IPS-20b (cell line): ENCODE measurements at regions not wholly inside any gene's neighbourhood (a gene's known extent, or its start where the extent isn't known, plus 50 kb on each side); places are given as distances from the start of the nearest gene placed in this dataset.
"Not testable (repeated sequence)": the region's sequence is repeated elsewhere in the genome, so short reads cannot be mapped to it uniquely, and the experiment has no call there.

ENCODE experiments used
- H3K27ac ChIP-seq: one replicate; pipeline ENCODE4 v1.5.1; 2013; ENCODE audit warnings: low read length
- H3K27me3 ChIP-seq: 2 replicates; pipeline ENCODE4 v1.6.1; 2013; ENCODE audit warnings: mild to moderate bottlenecking, low read length, inconsistent platforms; ENCODE audit not compliant: insufficient read depth
- H3K36me3 ChIP-seq: 2 replicates; pipeline ENCODE4 v1.6.1; 2013; ENCODE audit warnings: low read depth, mild to moderate bottlenecking, inconsistent platforms, low read length, moderate library complexity; ENCODE audit not compliant: insufficient read depth
- H3K4me1 ChIP-seq: 2 replicates; pipeline ENCODE4 v1.6.1; 2013; ENCODE audit warnings: mild to moderate bottlenecking, control low read depth, inconsistent platforms, low read length, moderate library complexity; ENCODE audit not compliant: insufficient read depth
- H3K4me3 ChIP-seq: 2 replicates; pipeline ENCODE4 v1.5.1; 2013; ENCODE audit warnings: mild to moderate bottlenecking, low read length, inconsistent platforms
- H3K9ac ChIP-seq: 2 replicates; pipeline ENCODE4 v1.6.1; 2013; ENCODE audit warnings: low read depth, mild to moderate bottlenecking, inconsistent platforms, low read length, moderate library complexity
- H3K9me3 ChIP-seq: 2 replicates; pipeline ENCODE4 v1.6.1; 2013; ENCODE audit warnings: mild to moderate bottlenecking, low read depth, low read length, inconsistent platforms; ENCODE audit not compliant: insufficient read depth

DNA sequence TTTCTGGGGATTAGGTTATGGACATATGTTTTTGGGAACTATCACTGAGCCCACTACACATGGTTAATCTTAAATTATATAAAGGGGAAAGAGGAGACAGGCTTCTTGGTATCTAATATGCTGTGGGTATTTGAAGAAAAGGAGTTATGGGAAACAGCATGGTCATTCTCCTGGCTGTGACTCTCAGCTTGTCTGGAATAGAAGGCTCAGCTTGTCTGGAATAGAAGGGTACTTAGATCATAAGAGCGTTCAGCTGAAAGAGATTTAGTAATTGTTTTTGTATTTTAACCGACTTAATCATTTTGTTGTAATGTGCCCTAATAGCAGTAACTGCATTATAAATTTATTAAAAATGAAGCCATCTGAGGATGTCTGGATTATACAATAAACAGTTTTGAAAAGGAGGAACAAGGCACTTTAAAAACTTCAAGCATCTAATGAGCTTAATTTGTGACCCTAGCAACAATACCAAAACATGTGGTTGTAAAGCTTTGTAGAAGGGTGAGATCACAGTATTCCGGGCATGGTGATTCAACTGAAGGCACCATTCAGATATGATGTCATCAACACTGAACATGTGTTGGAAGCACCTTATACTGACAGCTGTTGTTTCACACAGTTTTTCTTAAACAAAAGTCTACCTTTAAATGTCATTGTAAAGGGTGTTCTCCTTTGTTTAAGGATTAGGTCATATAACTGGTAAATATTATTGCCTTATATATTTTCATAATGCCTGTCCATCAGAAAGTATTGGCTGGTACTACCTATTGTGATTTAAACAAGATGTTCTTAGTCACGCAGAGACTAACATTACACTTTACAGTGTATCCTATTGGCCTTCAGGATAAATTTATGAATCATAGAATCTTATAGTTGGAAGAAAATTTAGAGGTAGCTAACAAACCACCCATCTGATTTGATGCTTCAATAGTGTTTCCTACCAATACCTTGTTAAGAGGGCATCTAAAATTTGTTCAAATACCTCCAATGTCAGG lies 2174.1 kb upstream of the WWC1 start:
- H3K4me1 ChIP-seq, result no peaks in the 10 kb centered on the region
- no peak overlapping the region for H3K4me3 ChIP-seq
- no peaks in the 10 kb centered on the region for H3K27me3 ChIP-seq
- no peak overlapping the region for H3K9ac ChIP-seq
- no peak overlapping the region for H3K27ac ChIP-seq
- no peaks in the 10 kb centered on the region for H3K36me3 ChIP-seq
- H3K9me3 ChIP-seq, result no peaks in the 10 kb centered on the region

DNA sequence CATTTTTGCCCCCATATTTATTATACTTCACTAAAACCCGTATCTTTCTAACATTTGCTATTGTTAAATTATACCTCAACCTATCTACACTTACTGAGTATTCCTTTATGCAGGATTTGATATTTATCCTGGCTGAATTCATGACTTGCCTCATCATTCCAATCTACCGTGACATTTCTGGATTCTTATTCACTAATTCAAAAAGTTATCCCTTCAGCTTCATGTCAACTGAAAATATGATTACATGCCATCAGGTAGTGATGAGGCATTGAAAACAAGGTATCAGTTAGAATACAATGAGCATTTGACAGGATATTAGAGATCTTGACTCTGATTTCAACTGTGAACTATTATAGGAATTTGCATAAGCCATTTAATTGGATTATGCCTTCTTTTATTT lies 2171.9 kb upstream of the WWC1 start:
- no peaks in the 10 kb centered on the region for H3K9me3 ChIP-seq
- no peak overlapping the region for H3K4me3 ChIP-seq
- no peaks in the 10 kb centered on the region for H3K36me3 ChIP-seq
- H3K4me1 ChIP-seq, result no peaks in the 10 kb centered on the region
- no peak overlapping the region for H3K27ac ChIP-seq
- H3K27me3 ChIP-seq, result no peaks in the 10 kb centered on the region
- no peak overlapping the region for H3K9ac ChIP-seq

DNA sequence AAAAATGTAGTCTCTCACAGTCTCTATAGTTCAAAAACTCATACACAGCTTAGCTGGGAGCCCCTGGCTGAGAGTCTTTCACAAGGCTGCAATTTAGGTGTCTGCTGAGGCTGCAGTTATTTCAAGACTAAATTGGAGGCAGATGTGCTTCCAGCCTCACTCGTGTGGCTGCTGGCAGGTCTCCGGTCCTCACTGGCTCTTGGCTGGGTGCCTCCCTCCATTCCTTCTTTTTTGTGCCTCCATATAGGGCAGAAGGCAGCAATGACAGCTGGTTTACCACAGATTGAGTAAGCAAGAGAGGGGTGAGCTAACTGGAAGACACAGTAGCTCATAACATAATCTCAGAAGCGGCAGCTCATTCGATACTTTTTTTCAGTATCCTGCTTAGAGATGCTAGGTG lies 2167.7 kb upstream of the WWC1 start:
- no peaks in the 10 kb centered on the region for H3K9me3 ChIP-seq
- no peak overlapping the region for H3K27ac ChIP-seq
- H3K4me3 ChIP-seq, result no peak overlapping the region
- no peaks in the 10 kb centered on the region for H3K27me3 ChIP-seq
- no peak overlapping the region for H3K9ac ChIP-seq
- H3K36me3 ChIP-seq, result no peaks in the 10 kb centered on the region
- no peaks in the 10 kb centered on the region for H3K4me1 ChIP-seq

DNA sequence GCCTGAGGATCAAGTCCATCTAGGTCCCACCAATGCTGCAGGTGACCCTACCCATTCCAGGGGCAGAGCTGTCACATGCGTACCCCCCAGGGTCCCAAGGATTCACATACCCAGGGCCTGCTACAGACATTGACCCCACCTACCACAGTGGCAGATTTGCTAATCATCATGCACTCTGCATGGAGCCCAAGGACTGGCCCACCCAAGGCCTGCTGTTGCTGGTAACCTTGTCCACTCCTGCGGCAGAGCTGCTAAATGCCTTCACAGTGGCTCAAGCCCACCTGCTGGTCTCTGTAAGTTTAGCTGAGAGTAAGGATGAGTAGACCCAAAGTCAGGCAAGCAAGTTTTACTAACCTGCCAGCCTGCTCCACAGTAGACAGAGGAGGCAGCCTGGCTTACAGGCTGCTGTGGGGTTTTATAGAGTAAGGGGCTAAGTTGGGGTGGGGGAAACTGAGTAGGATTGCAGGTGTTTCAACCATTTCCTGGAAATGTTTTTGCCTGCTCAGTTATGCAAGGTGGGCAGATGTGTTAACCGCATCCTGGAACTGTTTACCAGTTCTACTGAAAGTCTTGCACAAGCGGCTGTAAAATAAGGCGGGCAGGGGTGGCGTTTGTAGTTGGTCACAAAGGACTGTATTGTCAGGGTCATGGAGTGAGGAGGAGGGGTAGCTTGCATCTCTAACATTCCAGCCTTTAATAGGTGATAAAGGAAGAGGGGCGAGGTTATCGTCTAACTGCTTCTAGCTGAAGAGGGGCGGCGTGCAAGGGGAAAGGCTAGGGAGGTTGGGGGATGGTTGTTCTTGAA lies 2163.5 kb upstream of the WWC1 start:
- Histone ChIP-seq H3K4me3 (no peak overlapping the region), H3K27ac (no peak overlapping the region), H3K9ac (no peak overlapping the region), H3K9me3 (no peaks in the 10 kb centered on the region), H3K27me3 (no peaks in the 10 kb centered on the region), H3K4me1 (no peaks in the 10 kb centered on the region), H3K36me3 (no peaks in the 10 kb centered on the region)

DNA sequence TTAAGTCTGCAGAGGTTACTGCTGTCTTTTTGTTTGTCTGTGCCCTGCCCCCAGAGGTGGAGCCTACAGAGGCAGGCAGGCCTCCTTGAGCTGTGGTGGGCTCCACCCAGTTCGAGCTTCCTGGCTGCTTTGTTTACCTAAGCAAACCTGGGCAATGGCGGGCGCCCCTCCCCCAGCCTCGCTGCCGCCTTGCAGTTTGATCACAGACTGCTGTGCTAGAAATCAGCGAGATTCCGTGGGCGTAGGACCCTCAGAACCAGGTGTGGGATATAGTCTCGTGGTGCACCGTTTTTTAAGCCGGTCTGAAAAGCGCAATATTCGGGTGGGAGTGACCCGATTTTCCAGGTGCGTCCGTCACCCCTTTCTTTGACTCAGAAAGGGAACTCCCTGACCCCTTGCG lies 2146.3 kb upstream of the WWC1 start:
- not testable (repeated sequence) for H3K4me1 ChIP-seq, H3K36me3 ChIP-seq, H3K27me3 ChIP-seq, H3K27ac ChIP-seq, H3K4me3 ChIP-seq, H3K9me3 ChIP-seq, H3K9ac ChIP-seq

DNA sequence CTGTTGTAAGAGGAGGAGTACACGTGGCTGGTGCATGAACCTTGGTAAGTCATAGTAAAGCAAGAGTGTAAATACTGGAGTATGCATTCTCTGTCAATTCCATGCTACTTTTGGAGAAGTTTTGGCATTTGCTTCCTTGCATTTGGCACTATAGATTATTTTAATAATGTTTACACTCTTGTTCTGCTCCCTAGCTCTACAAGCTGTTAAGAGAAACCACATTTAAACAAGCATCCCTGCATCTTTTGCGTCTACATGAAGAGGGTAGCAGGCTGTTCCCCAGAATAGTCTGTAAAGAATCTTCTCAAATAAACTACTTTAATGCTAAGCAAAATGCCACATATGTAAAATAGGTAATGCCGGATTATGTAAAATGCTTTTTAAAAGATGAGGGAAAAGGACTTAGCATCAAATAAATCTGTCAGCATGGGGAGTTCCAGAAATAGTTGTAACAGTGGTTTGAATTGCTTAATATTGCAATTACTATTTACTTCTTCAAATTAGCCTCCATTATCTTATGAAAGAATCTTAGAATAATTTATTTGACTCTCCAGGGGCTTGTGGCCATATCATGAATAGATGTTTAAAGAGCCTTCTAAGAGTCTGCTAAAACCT lies 2127.3 kb upstream of the WWC1 start:
- Histone ChIP-seq H3K9me3 (no peaks in the 10 kb centered on the region), H3K36me3 (no peaks in the 10 kb centered on the region), H3K27me3 (no peaks in the 10 kb centered on the region), H3K4me3 (no peak overlapping the region), H3K4me1 (peaks cover 20% of the 10 kb centered on the region; the same call in 1 of the 2 replicates), H3K9ac (no peak overlapping the region), H3K27ac (no peak overlapping the region)

DNA sequence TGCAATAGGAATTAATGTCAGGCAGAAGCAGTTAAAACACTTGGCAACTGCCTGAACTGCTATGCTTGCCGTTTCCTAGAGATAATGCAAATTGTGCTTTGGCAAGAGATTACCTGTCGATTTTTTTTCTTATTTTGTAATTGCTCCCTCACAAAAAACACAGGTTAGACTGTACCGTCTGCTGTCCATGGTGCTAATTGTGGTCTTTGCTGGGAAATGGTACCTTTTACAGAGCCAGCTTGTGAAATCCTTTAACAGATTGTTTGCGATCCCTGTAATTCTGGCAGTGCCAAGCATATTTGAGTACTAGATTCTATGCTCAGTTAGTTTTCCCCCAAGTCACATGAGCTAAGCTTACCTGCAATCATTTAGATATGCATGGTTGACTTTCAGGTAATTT lies 2125.8 kb upstream of the WWC1 start:
- H3K27ac ChIP-seq, result no peak overlapping the region
- no peak overlapping the region for H3K9ac ChIP-seq
- H3K4me3 ChIP-seq, result no peak overlapping the region
- H3K36me3 ChIP-seq, result no peaks in the 10 kb centered on the region
- peaks cover 20% of the 10 kb centered on the region; the same call in 1 of the 2 replicates for H3K4me1 ChIP-seq
- no peaks in the 10 kb centered on the region for H3K9me3 ChIP-seq
- H3K27me3 ChIP-seq, result no peaks in the 10 kb centered on the region

DNA sequence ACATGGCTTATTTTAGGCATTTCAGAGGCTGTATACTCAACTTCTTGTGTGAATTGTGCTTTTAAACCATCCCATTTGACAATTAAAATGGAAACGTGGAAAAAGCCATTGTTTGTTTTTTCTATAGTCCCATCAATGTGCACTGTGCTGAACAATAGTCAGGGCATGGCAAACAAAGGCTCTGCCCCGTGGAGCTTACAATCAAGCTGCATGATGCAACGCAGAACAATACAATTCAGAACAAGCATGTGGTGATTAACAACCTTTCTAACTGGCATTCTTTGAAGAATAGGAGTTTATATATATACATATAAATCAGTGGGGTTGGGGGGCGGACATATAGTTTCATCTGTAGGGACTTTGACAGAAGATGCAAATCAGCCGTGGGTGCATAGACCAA lies 2125.4 kb upstream of the WWC1 start:
- Histone ChIP-seq H3K36me3 (no peaks in the 10 kb centered on the region), H3K4me1 (peaks cover 20% of the 10 kb centered on the region; the same call in 1 of the 2 replicates), H3K4me3 (no peak overlapping the region), H3K9ac (no peak overlapping the region), H3K27me3 (no peaks in the 10 kb centered on the region), H3K27ac (no peak overlapping the region), H3K9me3 (no peaks in the 10 kb centered on the region)

DNA sequence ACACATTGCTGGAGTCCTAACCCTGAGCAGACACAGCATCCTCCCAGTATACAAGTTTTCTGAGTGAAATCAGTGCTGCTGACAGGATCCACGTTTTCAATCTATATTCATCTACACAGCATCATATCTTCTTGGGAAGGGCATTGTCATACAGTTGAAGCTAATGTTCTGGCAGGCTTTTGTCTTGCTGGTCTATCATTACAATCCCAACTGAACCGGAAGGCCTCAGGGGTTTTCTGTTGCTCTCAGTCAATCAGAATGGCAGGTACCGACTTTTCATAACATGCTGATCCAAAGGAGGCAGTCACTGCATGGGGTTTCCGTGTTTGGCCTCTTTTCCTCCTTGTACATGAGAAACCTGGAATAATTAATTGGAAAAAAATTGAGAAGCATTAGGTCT lies 2118.8 kb upstream of the WWC1 start:
- H3K9me3 ChIP-seq, result no peaks in the 10 kb centered on the region
- H3K27ac ChIP-seq, result no peak overlapping the region
- no peaks in the 10 kb centered on the region for H3K36me3 ChIP-seq
- no peak overlapping the region for H3K9ac ChIP-seq
- H3K4me1 ChIP-seq, result no peaks in the 10 kb centered on the region
- H3K4me3 ChIP-seq, result no peak overlapping the region
- no peaks in the 10 kb centered on the region for H3K27me3 ChIP-seq

DNA sequence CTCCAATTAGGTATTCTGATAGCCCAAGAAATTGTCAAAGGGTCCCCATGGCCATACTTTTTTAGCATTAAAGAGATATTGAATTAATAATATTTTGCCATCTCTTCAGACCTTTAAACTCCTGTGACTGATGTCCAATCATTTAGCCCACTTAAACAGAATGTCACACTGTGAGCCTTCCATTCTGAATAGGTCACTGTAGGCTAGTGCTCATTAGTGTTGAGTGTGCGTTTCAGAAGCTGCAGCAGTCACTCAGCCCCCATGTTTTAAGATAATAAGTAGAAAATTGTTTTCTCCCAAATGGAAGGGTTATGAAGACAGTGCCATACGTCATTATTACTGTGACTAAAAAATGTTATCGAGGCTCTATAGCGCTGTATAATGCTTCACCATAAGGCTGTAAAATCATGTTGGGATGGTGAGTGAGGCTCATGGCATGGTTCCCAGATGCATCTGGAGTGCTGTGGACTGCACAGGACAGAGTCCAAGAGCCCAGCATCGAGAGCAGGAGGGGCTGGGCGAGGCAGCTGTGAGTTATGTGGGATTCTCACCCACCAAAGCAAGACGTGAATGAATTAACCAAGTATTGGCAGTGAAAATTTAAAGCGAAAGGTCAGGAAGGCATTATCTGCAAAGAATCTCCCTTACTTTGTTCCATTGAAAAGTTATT lies 2112.9 kb upstream of the WWC1 start:
- Histone ChIP-seq H3K27me3 (no peaks in the 10 kb centered on the region), H3K9ac (no peak overlapping the region), H3K4me1 (no peaks in the 10 kb centered on the region), H3K36me3 (no peaks in the 10 kb centered on the region), H3K27ac (no peak overlapping the region), H3K4me3 (no peak overlapping the region), H3K9me3 (no peaks in the 10 kb centered on the region)

DNA sequence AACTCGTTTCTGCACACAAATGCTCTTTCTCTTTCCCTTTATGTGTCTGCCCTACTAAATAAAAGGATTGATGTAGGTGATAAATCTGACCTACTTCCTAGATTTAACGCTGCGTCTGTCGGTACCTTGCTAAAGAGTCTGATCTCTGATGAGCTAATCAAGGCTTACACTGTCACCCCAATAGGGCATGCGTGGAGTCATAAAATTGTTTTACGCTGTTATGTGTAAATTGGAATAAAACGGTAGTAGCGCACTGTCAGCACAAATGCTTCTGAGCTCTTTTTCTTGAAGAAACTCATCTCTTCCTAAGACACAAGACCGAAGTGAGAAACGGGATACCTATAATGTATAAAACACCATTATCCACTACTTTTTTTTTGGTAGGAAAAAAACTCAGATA lies 2106.3 kb upstream of the WWC1 start:
- Histone ChIP-seq H3K27ac (no peak overlapping the region), H3K9ac (no peak overlapping the region), H3K4me1 (no peaks in the 10 kb centered on the region), H3K27me3 (no peaks in the 10 kb centered on the region), H3K9me3 (no peaks in the 10 kb centered on the region), H3K36me3 (no peaks in the 10 kb centered on the region), H3K4me3 (no peak overlapping the region)
